SU-DHL-6 (cell line): ENCODE measurements at regions not wholly inside any gene's neighbourhood (a gene's known extent, or its start where the extent isn't known, plus 50 kb on each side); places are given as distances from the start of the nearest gene placed in this dataset.

ENCODE experiments used
- H2AFZ ChIP-seq: fragments of 200-600 bp; sonication (generic); 2 replicates; pipeline ENCODE4 v1.6.1; 2014; ENCODE audit warnings: low read depth, mild to moderate bottlenecking, moderate library complexity, mixed read lengths, antibody characterized with exemption, low read length; ENCODE audit not compliant: severe bottlenecking
- H3F3A ChIP-seq: fragments of 200-600 bp; shearing (Covaris generic); 2 replicates; pipeline ENCODE4 v1.6.0; 2016; ENCODE audit warnings: antibody characterized with exemption, mild to moderate bottlenecking; ENCODE audit not compliant: insufficient read depth
- H3K27ac ChIP-seq: fragments of 200-600 bp; sonication (generic); 2 replicates; pipeline ENCODE4 v1.5.1; 2016; ENCODE audit warnings: low read depth, mild to moderate bottlenecking, low read length, moderate library complexity, mixed read lengths
- H3K27me3 ChIP-seq: fragments of 200-600 bp; sonication (generic), shearing (Covaris generic); 2 replicates; pipeline ENCODE4 v1.6.0; 2014; ENCODE audit warnings: mild to moderate bottlenecking, low read length
- H3K36me3 ChIP-seq: fragments of 200-600 bp; sonication (generic); 2 replicates; pipeline ENCODE4 v1.6.1; 2014; ENCODE audit warnings: mild to moderate bottlenecking, low read length, mixed read lengths
- H3K4me2 ChIP-seq: fragments of 300-600, 200-600 bp; shearing (Covaris generic), sonication (generic); 2 replicates; pipeline ENCODE4 v1.6.0; 2014; ENCODE audit warnings: low read length, low read depth, mild to moderate bottlenecking; ENCODE audit not compliant: poor library complexity, severe bottlenecking
- H3K4me3 ChIP-seq: fragments of 200-600 bp; sonication (generic); 2 replicates; pipeline ENCODE4 v1.5.1; 2014; ENCODE audit warnings: antibody characterized with exemption, low read length, mild to moderate bottlenecking, mixed read lengths; ENCODE audit not compliant: insufficient read depth, poor library complexity, severe bottlenecking
- H3K79me2 ChIP-seq: fragments of 200-600 bp; sonication (generic); 2 replicates; pipeline ENCODE4 v1.6.1; 2014; ENCODE audit warnings: mild to moderate bottlenecking, low read length, moderate library complexity; ENCODE audit not compliant: insufficient read depth
- H3K9ac ChIP-seq: fragments of 200-600 bp; sonication (generic); 2 replicates; pipeline ENCODE4 v1.7.0; 2014; ENCODE audit warnings: mild to moderate bottlenecking, low read length
- H3K9me2 ChIP-seq: fragments of 200-600 bp; sonication (generic); replicated peaks from 2 replicates; pipeline ENCODE4 v1.6.1; 2014; ENCODE audit warnings: low read length; ENCODE audit not compliant: insufficient read depth
- H3K9me3 ChIP-seq: fragments of 200-600 bp; sonication (generic); 2 replicates; pipeline ENCODE4 v1.6.1; 2014; ENCODE audit warnings: low read length, mixed read lengths; ENCODE audit not compliant: insufficient read depth
- H4K20me1 ChIP-seq: fragments of 200-600 bp; sonication (generic); 2 replicates; pipeline ENCODE4 v1.6.1; 2014; ENCODE audit warnings: low read depth, mild to moderate bottlenecking, antibody characterized with exemption, low read length, moderate library complexity, mixed read lengths
- CTCF ChIP-seq: fragments of 200-600 bp; sonication (generic); IDR thresholded peaks from one replicate; pipeline ENCODE4 v1.5.1; 2017; ENCODE audit warnings: antibody characterized with exemption, mild to moderate bottlenecking, low read length, moderate library complexity; ENCODE audit not compliant: insufficient read depth, poor library complexity, severe bottlenecking
- EZH2phosphoT487 ChIP-seq: fragments of 200-600 bp; sonication (generic), shearing (Covaris generic); conservative IDR thresholded peaks from 2 replicates; pipeline ENCODE4 v1.6.1; 2018; ENCODE audit warnings: mild to moderate bottlenecking, antibody characterized with exemption, low read length, moderate library complexity, mixed read lengths

- Histone ChIP-seq H3F3A (no peaks in the 10 kb centered on the region), H4K20me1 (no peaks in the 10 kb centered on the region), H3K27ac (no peak overlapping the region), H2AFZ (peak overlapping the region; percentile 68), H3K9ac (no peak overlapping the region), H3K27me3 (no peaks in the 10 kb centered on the region), H3K79me2 (no peaks in the 10 kb centered on the region), H3K4me2 (no peak overlapping the region), H3K9me2 (no peaks in the 10 kb centered on the region), H3K36me3 (peaks cover 20% of the 10 kb centered on the region), H3K9me3 (peaks cover 28% of the 10 kb centered on the region; the same call in 1 of the 2 replicates), H3K4me3 (no peak overlapping the region)
- TF ChIP-seq EZH2phosphoT487: no peak
- TF ChIP-seq CTCF: no peak
Observed at GRCh38 chr4:32192363-32192762, 1472.2 kb downstream of the PCDH7 start.

- Histone ChIP-seq H2AFZ (peak overlapping the region; percentile 19), H3K36me3 (peaks cover 18% of the 10 kb centered on the region), H3K27ac (no peak overlapping the region), H3K4me2 (no peak overlapping the region), H3K9me3 (peaks cover 28% of the 10 kb centered on the region; the same call in 1 of the 2 replicates), H3F3A (peaks cover 5% of the 10 kb centered on the region; the same call in 1 of the 2 replicates), H4K20me1 (no peaks in the 10 kb centered on the region), H3K79me2 (no peaks in the 10 kb centered on the region), H3K9ac (no peak overlapping the region), H3K27me3 (no peaks in the 10 kb centered on the region), H3K4me3 (no peak overlapping the region), H3K9me2 (no peaks in the 10 kb centered on the region)
- TF ChIP-seq CTCF (no peak), EZH2phosphoT487 (no peak)
Observed at GRCh38 chr4:32192991-32193390, 1472.8 kb downstream of the PCDH7 start.

DNA sequence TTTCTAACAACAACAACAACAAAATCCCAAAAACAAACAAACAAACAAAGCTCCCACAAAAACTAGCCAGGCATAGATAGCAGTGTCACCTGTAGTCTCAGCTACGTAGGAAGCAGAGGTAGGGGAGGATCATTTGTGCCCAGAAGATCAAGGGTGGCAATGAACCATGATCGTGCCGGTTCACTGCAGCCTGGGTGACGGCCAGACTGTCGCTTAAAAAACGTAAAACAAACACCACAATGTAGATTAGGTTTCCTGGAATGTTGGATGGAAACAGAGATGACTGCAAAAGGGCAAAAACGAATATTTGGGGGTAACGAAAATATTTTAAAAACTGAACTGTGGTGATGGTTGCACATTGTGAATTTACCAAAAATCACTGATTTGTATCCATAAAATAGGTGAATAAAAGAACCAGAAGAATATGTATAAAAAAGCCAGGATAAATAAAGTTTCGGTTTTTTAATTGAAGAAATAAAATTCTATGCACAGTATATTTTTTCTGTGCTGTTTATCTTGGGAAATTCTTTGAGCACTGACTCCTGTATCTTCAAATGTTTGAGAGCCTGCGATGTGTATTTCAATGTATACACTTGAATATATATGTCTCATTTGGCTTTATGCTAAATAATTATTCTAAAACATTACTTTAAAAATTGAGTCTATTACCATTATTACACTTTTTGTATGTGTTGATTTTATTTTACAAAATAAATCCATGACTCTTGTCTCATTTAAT, 1477.0 kb downstream of the PCDH7 start:
- TF ChIP-seq CTCF (no peak), EZH2phosphoT487 (no peak)
- no peaks in the 10 kb centered on the region for H3K79me2 ChIP-seq
- H3K9ac ChIP-seq: no peak overlapping the region
- H3K27me3 ChIP-seq: no peaks in the 10 kb centered on the region
- H3K9me3 ChIP-seq: peaks cover 14% of the 10 kb centered on the region; the same call in 1 of the 2 replicates
- H2AFZ ChIP-seq: peak overlapping the region; percentile 80
- H3K9me2 ChIP-seq: no peaks in the 10 kb centered on the region
- H3K4me3 ChIP-seq: peak overlapping the region; percentile 23
- H3K27ac ChIP-seq: peak overlapping the region; percentile 94
- peaks cover 25% of the 10 kb centered on the region for H3K36me3 ChIP-seq
- peak overlapping the region; percentile 7 for H3K4me2 ChIP-seq
- peaks cover 25% of the 10 kb centered on the region for H3F3A ChIP-seq
- no peaks in the 10 kb centered on the region for H4K20me1 ChIP-seq
